HG02588 (cell line): ENCODE measurements at regions not wholly inside any gene's neighbourhood (a gene's known extent, or its start where the extent isn't known, plus 50 kb on each side); places are given as distances from the start of the nearest gene placed in this dataset.
"Not testable (repeated sequence)": the region's sequence is repeated elsewhere in the genome, so short reads cannot be mapped to it uniquely, and the experiment has no call there.

Source experiments
- ATAC-seq: cut with Tn5 transposase; IDR thresholded peaks from one replicate; pipeline ENCODE4 v1.9.1; 2021; ENCODE audit warnings: mild to moderate bottlenecking, moderate library complexity; ENCODE audit not compliant: unreplicated experiment

- no peak for ATAC-seq
Measured at GRCh38 chr6:144667532-144668503, 382.7 kb downstream of the UTRN start.

DNA sequence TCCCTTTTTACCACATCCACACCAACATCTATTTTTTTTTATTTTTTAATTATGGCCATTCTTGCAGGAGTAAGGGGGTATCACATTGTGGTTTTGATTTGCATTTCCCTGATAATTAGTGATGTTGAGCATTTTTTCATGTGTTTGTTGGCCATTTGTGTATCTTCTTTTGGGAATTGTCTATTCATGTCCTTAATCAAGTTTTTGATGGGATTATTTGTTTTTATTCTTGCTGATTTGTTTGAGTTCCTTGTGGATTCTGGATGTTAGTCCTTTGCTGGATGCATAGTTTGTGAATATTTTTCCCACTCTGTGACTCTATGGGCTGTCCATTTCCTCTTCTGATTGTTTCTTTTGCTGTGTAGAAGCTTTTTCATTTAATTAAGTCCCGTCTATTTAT is 385.1 kb downstream of the UTRN start:
- not testable (repeated sequence) for ATAC-seq

GRCh38 chr6:144673807-144674206 is 388.7 kb downstream of the UTRN start:
- ATAC-seq, result no peak

DNA sequence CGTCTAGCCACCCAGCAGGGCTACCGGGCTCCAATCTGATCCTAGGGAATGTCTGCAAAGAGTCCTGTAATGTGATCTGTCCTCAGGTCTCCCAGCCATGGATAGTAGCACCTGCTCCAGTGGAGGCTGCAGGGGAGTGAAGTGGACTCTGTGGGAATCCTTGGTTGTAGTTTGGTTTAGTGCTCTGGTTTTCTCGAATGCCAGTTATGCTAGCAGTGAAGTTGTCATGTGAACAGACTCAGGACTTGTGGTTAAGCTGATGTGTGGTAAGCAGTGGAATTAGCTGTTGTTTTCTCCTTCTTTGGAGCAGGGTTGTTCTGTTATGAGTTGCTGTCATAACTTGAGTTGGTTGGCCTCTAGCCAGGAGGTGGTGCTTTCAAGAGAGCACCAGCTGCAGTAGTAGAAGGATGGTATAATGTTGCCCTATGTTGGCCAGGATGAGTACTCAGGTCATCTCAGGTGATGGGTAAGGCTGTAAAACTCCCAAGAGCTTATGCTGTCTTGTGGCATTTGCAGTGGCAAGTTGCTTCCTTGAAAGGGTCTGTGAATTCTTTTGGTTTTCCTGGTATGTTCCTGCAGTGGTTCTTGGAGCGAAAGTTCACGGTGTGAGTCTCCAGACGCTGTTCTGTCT is 390.2 kb downstream of the UTRN start:
- ATAC-seq, result no peak

- not testable (repeated sequence) for ATAC-seq
Measured at GRCh38 chr6:144676310-144676709, 391.2 kb downstream of the UTRN start.

DNA sequence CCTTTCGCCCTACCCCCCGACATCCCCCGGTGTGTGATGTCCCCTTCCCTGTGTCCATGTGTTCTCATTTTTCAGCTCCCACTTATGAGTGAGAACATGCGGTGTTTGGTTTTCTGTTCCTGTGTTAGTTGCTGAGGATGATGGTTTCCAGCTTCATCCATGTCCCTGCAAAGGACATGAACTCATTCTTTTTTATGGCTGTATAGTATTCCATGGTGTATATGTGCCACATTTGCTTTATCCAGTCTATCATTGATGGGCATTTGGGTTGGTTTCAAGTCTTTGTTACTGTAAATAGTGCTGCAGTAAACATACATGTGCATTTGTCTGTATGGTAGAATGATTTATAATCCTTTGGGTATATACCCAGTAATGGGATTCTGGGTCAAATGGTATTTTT is 392.1 kb downstream of the UTRN start:
- ATAC-seq, result not testable (repeated sequence)

DNA sequence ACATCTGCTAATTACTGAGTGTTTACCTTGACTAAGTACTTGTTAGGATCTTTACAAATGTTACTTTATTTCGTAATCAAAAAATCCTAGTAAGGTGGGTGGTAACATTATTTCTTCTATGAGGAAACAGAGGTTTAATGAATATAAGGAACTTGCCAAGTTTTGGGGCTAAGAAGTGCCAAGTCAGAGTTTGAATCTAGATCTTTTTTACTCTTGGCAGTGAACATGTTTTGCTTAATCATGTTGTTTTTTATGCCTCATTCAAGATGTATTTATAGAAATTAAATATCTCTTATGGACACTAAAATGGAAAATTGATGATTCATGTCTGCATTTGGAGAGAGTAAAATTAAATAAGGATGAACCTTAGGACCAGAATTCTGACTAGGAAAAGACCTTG is 393.7 kb downstream of the UTRN start:
- no peak for ATAC-seq

DNA sequence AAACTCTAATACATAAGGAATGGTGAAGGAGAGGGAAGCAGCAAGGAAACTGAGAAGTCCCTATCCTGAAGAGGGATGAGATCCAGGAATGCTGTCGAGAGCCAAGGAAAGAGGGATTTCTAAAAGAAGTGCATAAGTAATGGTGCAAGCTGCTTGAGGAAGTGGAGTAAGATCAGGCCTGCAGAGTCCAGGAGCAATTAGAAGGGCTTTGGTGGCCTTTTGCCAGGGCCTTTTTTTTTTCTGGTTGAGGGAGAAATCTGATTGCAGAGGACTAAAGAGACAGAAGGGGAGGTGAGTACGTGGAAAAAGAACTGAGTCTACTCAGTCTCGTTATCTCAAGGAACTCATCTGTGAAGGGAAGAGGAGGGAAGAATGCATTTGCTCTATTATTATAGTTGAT is 396.2 kb downstream of the UTRN start:
- ATAC-seq, result no peak

DNA sequence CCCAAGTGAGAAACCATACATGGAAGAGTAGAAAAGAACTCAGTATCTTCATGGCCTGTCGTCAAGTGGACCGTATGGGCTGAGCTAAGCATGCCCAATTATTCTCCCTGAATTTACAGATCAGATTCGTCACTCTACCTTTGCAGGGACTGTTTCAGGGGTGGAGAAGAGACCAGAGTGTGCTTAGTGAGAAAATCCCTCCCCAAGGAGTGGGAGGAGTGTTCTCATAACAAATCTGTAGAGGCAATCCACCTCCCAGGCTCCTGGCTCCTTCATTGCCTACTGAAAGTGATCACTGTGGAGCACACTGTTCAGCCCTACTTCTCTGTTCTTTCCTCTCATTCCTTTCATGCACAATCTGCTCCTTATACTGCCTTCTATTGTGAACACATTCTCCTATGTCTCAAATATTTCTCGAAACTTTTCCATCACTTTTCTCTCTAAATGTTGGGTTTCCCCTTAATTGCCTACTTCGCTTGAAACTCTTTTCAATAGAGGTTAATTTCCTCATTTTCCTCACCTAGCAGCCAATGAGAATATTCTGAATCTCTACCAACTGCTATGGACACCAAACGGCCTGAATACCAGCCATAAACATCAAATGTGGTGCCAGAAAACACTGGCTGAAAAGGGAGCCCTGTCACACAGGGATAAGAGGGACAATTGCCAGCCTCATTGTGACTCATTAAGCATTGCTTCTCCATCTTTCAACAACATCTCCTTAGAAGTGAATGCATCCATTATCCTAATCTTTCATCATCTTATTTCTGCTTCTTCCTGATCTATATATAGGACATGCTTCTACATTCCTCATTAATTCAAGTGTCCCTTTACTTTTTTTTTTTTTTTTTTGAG is 398.3 kb downstream of the UTRN start:
- no peak for ATAC-seq

GRCh38 chr6:144688713-144689112 is 403.6 kb downstream of the UTRN start:
- ATAC-seq, result no peak

GRCh38 chr6:144689503-144690040 is 404.4 kb downstream of the UTRN start:
- no peak for ATAC-seq

GRCh38 chr6:144690133-144690532 is 405.0 kb downstream of the UTRN start:
- no peak for ATAC-seq

DNA sequence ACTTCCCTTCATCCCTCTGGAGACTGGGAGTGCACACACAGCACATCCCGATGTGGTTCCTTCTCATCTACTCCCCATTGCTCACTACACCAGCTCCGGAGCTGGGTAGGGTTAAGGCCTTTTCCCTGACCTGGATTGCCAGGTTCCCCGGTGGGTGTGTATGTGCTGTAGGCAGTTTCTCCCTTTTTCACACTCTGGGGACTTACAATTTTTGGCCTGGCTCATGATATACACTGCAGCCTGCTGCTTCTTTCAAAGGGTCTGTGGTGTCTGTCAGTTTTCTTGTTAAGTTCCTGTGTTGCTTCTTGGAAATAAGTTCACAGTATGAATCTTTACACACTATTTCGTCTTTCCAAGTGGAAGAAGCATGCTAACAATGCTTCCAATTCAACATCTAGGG is 405.5 kb downstream of the UTRN start:
- no peak for ATAC-seq

DNA sequence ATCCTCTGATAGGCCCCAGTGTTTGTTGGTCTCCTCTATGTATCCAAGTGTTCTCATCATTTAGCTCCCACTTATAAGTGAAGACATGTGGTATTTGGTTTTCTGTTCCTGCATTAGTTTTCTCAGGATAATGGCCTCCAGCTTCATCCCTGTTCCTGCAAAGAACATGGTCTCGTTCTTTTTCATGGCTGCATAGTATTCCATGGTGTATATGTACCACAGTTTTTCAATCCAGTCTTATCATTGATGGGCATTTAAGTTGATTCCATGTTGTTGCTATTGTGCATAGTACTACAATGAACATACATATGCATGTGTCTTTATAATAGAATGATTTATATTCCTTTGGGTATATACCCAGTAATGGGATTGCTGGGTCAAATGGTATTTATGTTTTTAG is 406.9 kb downstream of the UTRN start:
- ATAC-seq, result not testable (repeated sequence)

DNA sequence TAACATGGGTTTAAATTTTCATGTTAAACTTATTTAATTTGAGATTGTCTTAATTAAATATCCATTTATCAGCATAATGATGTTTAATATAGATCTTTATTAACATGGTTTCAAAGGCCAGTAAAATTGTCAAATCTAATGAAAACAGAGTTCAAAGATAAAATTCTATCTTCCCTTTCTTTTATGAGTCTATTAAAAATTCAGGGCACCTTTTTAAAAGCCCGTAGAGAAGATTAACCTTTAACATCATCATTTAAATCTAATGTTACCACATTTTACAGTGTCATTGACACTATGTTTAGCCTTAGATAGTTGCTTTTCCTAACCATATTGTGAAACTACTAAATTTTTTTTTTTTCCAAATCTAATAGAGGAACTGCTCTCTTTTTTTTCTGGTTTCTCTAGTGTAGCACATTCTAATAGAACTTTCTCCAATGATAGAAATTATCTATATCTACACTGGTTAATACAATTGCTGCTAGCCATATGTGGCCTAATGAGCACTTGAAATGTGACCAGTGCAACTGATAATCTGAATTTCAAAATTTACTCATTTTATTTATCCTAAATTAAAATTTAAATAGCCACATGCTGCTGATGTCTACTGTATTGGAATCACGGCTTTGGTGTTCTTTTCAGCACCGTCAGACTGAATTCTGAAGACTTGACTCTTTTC is 410.9 kb downstream of the UTRN start:
- no peak for ATAC-seq

GRCh38 chr6:144696610-144697368 is 411.7 kb downstream of the UTRN start:
- ATAC-seq, result no peak

DNA sequence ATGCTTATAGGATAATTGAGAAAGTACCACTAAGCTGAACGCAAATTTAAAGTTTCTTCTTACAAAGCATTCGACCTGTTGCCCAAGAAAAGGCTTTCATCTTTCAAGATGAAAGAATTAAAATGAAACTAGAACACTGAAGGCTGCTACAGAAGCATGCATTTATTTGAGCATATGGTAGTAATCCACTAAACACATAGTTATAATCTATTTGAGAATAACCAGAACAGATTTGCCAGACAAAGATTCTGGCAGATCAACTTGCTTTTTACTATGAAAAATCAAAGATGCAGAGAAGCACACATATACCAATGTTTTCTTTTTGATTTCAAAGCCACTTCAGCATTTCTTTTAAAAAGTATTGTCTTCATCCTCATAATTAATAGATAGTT is 412.2 kb downstream of the UTRN start:
- ATAC-seq, result no peak

GRCh38 chr6:144697801-144698200 is 412.7 kb downstream of the UTRN start:
- ATAC-seq, result no peak

- ATAC-seq, result no peak
Measured at GRCh38 chr6:144702781-144703180, 417.6 kb downstream of the UTRN start.

GRCh38 chr6:144710207-144710606 is 425.1 kb downstream of the UTRN start:
- no peak for ATAC-seq
